ENCODE measurements at regions not wholly inside any gene's neighbourhood (a gene's known extent, or its start where the extent isn't known, plus 50 kb on each side); places are given as distances from the start of the nearest gene placed in this dataset.

DNA sequence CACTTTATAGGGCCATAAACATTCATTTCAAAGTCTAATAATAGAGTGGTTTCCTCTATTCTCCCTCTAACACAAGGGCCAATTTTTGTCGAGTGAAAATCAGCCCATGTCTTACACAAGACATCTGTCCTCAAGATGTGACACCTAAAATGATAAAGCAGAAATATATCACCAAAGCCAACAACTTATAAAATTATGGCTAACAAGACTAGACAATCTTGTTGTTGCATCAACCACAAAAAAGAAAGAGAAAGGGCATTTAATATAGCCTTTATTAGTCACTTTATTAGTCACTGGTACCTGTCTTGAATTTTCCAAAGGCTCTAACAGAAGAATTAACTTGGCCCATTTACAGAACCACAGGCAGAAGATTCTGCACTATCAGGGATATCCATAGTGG lies 161.6 kb downstream of the SMIM20 start:
- TF ChIP-seq EZH2 (IDR thresholded peaks at IDR 0.05; ENCODE audit: low read length, unreplicated experiment) (no peak), EZH2phosphoT487 (IDR thresholded peaks at IDR 0.05; ENCODE audit: borderline replicate concordance, low read length) (no peak)
- TF ChIP-seq, protein P1, sequence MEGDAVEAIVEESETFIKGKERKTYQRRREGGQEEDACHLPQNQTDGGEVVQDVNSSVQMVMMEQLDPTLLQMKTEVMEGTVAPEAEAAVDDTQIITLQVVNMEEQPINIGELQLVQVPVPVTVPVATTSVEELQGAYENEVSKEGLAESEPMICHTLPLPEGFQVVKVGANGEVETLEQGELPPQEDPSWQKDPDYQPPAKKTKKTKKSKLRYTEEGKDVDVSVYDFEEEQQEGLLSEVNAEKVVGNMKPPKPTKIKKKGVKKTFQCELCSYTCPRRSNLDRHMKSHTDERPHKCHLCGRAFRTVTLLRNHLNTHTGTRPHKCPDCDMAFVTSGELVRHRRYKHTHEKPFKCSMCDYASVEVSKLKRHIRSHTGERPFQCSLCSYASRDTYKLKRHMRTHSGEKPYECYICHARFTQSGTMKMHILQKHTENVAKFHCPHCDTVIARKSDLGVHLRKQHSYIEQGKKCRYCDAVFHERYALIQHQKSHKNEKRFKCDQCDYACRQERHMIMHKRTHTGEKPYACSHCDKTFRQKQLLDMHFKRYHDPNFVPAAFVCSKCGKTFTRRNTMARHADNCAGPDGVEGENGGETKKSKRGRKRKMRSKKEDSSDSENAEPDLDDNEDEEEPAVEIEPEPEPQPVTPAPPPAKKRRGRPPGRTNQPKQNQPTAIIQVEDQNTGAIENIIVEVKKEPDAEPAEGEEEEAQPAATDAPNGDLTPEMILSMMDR (conservative IDR thresholded peaks at IDR 0.05; ENCODE audit: low read depth, low read length) = no peak

Measured in PC-3 (cell line).